Mononuclear cell (primary cell): ENCODE measurements at regions not wholly inside any gene's neighbourhood (a gene's known extent, or its start where the extent isn't known, plus 50 kb on each side); places are given as distances from the start of the nearest gene placed in this dataset.

Experiments
- H3K27me3 ChIP-seq: 2 replicates; pipeline ENCODE4 v1.6.0; 2011; ENCODE audit warnings: low read length, control low read depth; ENCODE audit not compliant: insufficient read depth
- H3K4me1 ChIP-seq: 2 replicates; pipeline ENCODE4 v1.5.1; 2011; ENCODE audit warnings: mild to moderate bottlenecking, low read length, control low read depth; ENCODE audit not compliant: insufficient read depth
- H3K4me3 ChIP-seq: 2 replicates; pipeline ENCODE4 v1.5.1; 2011; ENCODE audit warnings: mild to moderate bottlenecking, low read length, moderate library complexity
- H3K9me3 ChIP-seq: 2 replicates; pipeline ENCODE4 v1.5.1; 2011; ENCODE audit warnings: low read depth, mild to moderate bottlenecking, control low read depth, low read length

DNA sequence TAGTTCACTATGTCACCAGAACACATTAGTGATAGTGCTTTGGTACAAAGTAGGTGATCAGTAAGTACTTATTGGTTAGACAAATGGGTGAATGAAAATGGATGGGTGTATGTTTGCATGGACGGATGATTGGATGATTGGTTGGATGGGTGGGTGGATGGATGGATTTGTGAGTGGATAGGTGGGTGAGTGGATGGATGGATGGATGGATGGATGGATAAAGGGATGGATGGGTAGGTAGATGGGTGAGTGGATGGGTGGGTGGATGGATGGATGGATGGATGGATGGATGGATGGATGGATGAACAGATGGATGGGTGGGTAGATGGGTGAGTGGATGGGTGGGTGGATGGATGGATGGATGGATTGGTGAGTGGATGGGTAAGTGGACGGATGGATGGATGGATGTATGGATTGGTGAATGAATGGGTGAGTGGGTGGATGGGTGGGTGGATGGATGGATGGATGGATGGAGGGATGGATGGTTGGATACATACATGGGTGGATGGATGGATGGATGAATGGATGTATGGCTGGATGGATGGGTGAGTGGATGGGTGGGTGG is 225.3 kb upstream of the GSE1 start:
- Histone ChIP-seq H3K4me1 (no peaks in the 10 kb centered on the region), H3K27me3 (no peaks in the 10 kb centered on the region)

DNA sequence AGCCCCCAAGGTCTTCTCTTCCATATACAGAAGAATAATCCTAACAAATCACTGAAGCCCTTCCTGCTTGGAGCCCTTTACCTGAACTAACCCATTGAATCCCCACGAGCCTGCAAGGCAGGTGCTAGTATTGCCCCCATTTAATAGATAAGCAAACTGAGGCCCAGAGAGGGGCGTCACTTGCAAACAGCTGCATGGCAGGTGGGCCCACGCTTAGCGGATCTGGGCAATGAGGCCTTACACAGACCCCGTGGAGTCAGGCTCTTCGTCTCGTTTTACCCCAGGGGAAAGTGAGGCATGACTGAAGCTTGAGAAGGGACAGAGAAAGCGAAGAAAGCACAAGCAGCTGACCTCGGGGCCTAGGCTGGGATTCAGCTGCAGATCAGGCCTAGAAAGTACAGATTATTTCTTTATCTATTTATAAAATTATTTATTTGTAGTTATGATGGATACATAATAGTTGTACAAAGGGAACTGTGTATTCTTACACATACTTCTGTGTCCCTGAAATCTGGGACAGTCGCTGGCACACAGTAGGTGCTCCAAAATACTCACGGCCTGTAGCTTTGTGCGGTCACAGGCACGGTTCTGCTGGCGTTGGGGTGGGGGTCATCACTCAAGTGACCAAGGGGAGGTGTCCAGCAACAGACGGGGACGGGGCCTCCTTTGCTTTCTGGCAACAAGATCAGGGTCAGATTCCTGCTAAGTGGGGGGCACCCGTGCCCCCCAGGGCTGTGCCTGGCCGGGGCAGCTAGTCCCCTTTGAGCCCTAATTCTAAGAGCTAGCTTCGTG is 223.2 kb upstream of the GSE1 start:
- Histone ChIP-seq H3K4me3 (no peak overlapping the region), H3K9me3 (no peaks in the 10 kb centered on the region), H3K4me1 (no peaks in the 10 kb centered on the region), H3K27me3 (no peaks in the 10 kb centered on the region)

More for the DNA sequence above, 225.3 kb upstream of the GSE1 start:
- H3K9me3 ChIP-seq = no peaks in the 10 kb centered on the region
- H3K4me3 ChIP-seq = no peak overlapping the region

DNA sequence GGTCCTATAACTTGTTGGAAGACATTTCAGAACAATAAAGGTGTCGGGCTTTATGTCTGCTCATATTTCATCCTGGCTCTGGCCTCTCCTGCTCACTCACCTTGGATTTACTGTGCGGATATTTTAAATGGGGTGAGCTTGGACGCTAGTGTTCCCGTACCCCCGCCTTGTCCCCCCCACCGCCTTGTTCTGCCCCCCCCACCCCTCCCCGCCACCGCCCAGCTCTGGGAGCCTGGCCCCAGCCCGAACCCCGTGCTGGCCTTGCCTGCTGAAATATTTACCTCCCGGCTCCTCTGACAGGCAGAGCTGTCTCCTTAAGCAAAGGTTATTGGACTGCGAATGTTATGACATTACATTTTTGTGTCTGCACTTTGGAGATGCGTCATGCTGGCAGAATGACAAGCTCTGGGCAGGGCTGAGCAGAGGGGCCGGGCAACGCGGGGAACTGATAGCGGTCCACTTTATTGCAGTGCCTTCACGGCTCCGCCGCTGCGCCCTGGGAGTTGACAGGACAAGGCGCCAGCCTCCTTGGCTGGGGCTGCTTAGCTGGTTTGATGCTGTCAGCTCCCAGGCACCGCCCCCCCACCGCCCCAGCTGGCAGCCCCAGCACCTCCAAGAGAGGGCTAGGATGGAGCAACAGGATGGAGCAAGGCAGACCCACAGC is 222.5 kb upstream of the GSE1 start:
- Histone ChIP-seq H3K4me3 (no peak overlapping the region), H3K9me3 (no peaks in the 10 kb centered on the region), H3K4me1 (no peaks in the 10 kb centered on the region), H3K27me3 (no peaks in the 10 kb centered on the region)

DNA sequence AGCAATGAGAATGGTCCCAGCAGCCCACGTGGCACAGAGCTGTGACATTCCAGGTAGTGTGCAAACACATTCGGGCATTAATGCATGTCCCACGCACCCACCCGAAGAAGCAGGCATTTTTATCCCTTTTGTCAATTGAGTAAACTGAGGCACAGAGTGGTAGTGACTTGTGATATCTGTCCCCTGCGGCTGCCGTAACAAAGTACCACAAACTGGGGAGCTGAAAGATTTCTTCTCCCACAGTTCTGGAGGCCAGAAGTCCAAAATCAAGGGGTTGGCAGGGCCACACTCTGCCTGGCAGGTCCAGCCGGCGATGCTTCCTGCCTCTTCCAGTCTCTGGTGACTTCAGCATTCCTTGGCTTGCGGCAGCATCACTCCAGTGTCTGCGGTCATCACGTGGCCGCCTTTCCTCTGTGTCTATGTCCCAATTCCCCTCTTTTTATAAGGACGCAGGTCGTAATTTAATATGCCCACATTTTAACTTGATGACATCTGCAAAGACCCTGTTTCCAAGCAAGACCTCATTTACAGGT is 221.9 kb upstream of the GSE1 start:
- H3K4me1 ChIP-seq = no peaks in the 10 kb centered on the region
- H3K4me3 ChIP-seq = no peak overlapping the region
- H3K27me3 ChIP-seq = no peaks in the 10 kb centered on the region
- no peaks in the 10 kb centered on the region for H3K9me3 ChIP-seq

DNA sequence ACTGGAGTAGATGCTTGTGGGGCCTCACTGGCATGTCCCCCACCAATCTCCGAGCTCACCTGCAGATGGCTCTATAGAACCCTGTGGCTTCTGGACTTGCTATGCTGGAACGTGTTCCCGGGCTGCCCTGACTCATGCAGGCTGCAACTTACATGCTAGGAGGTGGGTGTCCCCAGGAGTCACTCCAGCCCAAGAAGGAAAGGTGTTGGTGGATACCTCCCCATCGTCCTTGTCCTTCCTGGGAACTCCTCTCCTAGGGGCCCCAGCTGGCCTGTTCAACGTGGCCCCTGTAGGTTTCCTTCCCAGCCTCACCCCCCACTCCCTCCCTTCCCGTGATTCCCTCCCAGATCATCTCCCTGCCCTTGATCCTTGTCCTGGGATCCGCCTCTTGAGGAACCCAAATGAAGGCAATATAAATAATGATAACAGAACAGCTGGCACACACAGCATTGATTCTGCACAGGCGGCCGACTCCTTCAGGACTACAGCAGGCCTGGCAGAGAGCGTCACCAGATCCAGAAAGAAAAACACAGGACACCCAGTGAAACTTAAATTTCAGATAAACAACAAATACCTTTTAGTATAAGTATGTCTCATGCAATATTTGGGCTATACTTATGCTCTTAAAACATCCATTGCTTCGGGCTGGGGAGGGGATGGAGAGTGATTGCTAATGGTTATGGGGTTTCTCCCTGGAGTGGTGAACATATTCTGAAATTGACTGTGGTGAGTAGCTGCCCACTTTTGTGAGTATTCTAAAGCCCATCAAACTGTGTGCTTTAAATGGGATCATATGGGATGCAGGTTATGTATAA is 221.1 kb upstream of the GSE1 start:
- Histone ChIP-seq H3K9me3 (no peaks in the 10 kb centered on the region), H3K4me3 (no peak overlapping the region), H3K4me1 (no peaks in the 10 kb centered on the region), H3K27me3 (no peaks in the 10 kb centered on the region)

DNA sequence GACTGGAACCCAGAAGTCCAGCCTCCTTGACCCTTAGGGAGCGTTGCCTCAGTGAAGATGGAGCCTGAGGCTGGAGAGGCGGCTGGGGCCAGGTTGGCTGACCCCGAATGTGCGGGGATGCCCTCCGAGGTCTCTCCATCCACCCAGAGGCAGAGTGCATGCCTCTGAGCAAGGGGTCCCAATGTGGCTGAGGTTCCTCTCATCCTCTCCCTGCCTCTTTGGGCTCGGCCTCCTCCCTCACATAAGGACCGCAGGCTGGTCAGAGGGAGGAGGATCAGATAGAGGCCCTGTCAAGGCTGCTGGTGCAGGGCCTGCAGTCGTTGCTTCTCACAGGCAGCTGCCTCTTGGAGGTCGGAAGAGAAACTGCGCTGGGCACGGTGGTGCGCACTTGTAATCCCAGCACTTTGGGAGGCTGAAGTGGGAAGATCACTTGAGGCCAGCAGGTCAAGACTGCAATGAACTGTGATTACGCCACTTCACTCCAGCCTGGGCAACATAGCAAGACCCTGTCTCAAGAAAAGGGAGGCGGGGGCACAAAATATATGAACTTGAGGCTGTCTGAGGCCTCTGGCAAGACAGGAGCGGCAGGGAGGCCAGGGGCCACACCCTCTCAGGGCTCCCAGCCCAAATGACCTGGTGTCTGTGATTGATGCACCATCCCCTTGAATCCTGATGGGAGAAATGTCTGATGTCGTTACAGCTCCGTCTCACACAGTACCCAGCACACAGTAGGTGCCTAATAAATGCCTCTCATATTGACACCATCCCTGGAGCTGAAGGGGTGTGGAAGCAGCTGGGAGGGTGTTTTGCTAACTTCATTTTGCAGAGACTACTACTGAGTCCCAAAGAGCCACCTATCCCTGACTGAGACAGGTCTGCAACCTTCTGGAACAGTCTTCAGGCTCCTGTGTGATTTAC is 220.1 kb upstream of the GSE1 start:
- Histone ChIP-seq H3K9me3 (no peaks in the 10 kb centered on the region), H3K27me3 (no peaks in the 10 kb centered on the region)

DNA sequence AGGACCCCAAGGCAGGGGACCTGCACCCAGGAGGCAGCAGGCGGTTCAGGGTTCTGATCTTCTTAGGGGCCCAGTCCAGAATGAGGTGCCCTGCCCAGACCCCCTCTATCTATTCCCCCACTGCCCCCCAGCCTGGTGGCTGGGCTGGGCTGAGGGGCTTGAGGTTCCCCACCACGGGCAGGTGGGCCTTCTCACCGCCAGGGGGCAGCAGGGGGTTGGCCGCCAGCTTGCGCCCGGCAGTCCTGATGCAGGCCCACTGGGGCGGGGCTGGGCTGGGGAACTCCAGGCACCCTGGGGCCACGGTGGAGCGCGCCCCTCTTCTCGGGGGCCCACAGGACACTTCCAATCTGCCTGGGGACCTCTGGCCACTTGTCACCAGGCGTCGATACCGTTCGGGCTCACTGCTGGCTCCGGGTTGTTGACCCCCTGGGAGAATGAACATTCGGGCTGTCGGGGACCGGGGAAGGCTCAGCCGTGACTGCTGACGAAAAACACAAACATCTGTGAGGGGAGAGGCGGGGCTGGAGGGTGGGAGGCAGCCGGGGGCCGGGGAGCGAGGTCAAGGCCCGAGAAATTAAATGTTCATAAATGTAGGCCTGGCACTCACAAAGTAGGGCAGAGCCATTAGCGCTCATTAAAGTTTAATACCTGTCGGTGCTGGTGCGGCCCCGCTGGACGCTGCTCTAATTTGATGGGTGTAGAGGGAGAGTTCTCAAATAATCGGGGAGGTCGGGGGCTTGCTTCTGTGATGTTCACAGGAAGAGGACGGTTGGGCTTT is 219.3 kb upstream of the GSE1 start:
- Histone ChIP-seq H3K4me1 (no peaks in the 10 kb centered on the region), H3K27me3 (no peaks in the 10 kb centered on the region), H3K9me3 (no peaks in the 10 kb centered on the region), H3K4me3 (no peak overlapping the region)

More for the DNA sequence above, 220.1 kb upstream of the GSE1 start:
- Histone ChIP-seq H3K4me1 (no peaks in the 10 kb centered on the region), H3K4me3 (no peak overlapping the region)

DNA sequence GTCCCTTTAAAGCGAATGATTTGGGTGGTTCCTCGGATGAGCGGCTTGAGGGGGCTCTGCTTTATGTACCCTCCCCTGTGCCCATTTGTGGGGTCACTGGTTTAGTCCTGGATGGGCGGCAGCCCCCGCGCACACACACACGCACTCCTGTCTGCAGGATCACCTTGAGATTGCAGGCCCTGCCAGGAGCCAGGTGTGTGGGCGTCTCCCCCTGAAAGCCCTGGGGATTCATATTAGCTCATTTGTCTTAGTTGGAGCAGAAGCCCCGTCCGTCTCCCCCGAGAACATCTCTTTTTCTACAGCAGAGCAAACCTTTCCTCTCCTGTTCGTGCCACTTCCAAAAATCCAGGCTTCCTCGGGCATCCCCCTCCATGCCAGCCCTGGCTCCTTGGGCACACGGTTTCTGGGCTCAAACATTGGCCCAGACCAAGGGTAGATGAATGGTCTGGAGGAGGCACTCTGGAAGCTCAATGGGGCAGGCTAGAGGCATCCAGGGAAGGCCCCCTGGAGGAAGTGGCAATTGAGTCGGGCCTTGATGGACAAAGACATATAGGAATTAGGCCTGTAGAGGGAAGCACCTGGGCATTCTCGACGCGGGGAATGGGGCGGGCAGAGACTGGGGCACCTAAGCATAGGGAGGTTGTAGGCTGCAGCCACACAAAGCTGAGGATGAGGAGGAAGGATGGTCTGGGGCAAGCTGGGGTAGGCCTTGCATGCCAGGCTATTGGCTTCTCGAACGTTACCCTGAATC is 218.5 kb upstream of the GSE1 start:
- H3K4me1 ChIP-seq = no peaks in the 10 kb centered on the region
- H3K9me3 ChIP-seq = no peaks in the 10 kb centered on the region
- no peaks in the 10 kb centered on the region for H3K27me3 ChIP-seq
- no peak overlapping the region for H3K4me3 ChIP-seq

DNA sequence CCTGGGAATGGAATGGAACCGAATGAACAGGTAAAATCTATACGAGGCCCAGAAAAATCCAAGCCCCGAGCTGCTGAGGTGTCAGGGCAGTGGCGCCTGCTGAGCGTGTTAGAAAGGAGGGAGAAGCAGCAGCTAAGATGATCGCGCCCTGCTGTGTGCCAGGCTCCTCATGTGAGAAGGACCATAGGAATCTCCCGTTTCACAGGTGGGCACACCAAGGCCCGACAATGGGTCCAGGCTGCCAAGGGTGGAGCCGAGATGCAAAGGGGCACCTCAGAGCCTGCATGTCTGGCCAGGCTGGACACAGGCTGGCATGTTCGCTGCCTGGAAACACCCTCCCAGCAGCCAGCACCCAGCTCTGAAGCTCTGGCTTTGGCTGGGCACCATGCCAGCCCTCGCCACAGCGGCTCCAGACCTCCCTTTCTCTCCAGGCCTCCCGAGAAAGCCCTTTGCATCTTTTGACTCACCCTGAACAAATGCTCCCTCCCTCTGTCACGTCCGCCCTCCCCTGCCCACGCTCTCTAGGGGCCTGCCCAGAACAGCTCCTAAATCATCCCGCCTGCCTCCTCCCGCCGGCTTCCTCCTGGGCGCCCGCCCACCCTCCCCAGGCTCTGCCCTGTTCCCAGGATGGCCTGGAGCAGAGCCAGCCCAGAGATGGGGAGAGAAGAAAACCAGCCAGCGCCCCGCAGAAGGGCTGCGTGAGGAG is 217.8 kb upstream of the GSE1 start:
- Histone ChIP-seq H3K4me3 (no peak overlapping the region), H3K27me3 (no peaks in the 10 kb centered on the region), H3K4me1 (no peaks in the 10 kb centered on the region), H3K9me3 (no peaks in the 10 kb centered on the region)

DNA sequence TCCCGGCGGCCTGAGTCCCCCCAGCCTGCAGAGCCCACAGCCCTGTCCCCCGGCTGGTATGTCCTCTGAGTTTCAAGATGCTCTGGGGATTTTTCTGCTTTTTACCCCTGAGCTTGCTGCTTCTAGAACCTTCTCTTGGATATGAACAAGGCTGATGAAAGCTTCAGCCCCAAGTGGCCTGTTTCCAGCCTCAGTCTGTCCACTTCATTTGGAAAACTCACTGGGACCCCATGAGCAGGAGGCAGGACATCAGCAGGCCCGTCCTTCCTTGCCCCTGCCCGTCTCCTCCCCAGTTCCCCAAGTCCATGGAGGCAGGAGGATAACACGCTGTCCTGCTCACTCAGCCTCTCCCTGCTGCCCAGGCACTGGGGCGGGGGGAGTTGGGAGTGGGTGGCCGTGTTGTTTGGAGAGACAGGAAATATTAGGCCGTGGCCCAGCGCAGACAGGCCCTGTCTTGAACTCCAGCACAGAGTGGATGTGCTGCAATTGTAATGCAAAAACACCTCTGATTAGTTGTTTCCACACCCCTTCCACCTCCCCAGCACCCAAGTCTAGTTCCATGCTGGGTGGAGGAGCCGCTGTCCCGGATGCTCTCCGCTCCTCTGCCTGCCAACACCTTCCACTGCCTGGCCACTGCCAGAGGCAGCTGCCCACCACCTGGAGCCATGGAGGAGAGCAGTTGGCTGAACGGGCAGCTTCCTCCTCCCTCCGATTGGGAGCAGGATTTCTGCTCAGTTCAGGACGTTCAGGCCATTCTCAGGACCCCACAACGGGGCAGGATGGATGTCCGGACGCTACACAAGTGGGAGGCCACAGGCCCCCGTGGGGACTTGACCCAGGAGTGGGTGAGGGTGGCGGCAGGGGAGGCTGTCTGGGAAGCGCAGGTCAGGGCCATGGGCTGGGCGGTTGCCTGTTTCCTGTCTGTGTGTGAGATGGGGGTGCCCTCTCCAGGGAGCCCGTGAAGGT is 216.9 kb upstream of the GSE1 start:
- no peaks in the 10 kb centered on the region for H3K9me3 ChIP-seq
- no peak overlapping the region for H3K4me3 ChIP-seq
- H3K4me1 ChIP-seq = no peaks in the 10 kb centered on the region
- H3K27me3 ChIP-seq = no peaks in the 10 kb centered on the region

DNA sequence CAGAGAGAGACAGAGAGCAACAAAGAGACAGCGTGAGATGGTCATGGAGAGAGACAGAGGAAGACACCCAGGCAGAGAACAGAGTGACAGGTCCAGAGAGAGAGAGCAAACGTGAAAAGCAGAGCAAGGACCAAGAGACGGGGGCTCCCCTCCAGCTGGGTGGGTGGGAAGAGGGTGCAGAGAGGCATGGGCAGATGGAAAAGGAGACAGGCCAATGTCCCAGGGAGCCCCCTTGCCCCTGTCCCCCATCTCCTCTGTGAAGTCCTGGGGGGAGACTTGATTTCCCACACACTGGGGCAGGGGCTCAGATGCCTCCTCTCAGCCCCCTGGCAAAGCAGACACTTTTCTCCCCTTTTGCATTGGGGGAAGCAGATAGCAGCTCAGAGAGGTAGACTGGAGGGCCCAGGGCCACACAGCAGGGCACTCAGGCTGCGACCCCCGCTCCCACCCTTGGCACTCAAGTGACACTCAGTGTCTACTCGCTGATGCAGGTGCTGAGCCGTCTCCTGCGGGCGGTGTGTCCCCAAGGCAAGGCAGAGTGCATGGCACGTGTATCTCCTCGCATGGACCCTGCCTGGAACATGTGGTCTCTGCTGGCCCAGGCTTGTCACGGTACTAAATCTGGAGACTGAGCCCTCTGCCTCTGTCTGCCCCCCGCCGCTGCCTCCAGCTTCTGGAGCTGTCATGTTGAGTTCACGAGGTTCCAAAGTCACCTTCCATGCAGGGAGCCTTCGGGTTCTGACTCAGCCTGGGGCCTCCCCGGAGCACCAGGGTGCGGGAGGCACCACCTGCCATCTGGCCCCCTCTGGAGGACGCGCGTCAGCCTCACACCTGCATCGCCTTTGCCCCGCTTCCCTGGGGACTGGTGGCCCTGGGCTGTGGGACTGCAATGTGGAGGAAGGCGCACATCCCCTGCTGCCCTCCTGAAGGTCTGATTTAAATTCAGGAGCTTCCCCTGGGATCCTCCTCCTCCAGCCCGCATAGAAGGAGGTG is 215.9 kb upstream of the GSE1 start:
- Histone ChIP-seq H3K4me3 (no peak overlapping the region), H3K9me3 (no peaks in the 10 kb centered on the region), H3K27me3 (no peaks in the 10 kb centered on the region), H3K4me1 (no peaks in the 10 kb centered on the region)
